T-helper 1 cell treated with Interleukin-12 subunit alpha and Interleukin-12 subunit beta and Interleukin-4 antibody, amounts not matched to agents 30 ng/mL and 1 ng/mL, for 36 hours (primary cell): ENCODE measurements at regions not wholly inside any gene's neighbourhood (a gene's known extent, or its start where the extent isn't known, plus 50 kb on each side); places are given as distances from the start of the nearest gene placed in this dataset.
"Not testable (repeated sequence)": the region's sequence is repeated elsewhere in the genome, so short reads cannot be mapped to it uniquely, and the experiment has no call there.

Experiments used
- intact Hi-C: fragments of 100-400 bp; cut with micrococcal nuclease; formaldehyde crosslinking; loops from one replicate; pipeline ENCODE4 v1.15.1; 2024

GRCh38 chr14:39614297-39614923 is 182.2 kb upstream of the FBXO33 start:
- intact Hi-C loops, result no loop called here

DNA sequence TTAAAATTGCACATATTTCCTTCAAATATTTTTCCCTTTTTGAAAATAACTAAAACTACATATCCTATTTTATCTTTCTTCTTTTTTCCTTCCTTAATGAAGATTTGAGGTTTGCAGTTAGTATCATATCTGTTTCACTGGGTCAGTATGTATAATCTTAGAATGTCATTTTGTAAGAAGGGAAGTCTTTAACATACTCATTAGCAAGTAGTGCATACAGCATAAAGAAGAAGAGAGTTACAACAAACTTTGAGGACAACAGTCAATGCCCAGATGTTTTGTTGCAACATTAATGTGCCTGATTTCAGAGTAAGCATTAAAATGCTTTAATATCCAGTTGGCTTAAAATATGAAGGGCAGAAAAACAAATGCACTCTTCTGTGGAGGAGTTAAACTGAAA is 176.9 kb upstream of the FBXO33 start:
- intact Hi-C loops, result no loop called here

GRCh38 chr14:39607978-39608377 is 175.7 kb upstream of the FBXO33 start:
- intact Hi-C loops, result no loop called here

DNA sequence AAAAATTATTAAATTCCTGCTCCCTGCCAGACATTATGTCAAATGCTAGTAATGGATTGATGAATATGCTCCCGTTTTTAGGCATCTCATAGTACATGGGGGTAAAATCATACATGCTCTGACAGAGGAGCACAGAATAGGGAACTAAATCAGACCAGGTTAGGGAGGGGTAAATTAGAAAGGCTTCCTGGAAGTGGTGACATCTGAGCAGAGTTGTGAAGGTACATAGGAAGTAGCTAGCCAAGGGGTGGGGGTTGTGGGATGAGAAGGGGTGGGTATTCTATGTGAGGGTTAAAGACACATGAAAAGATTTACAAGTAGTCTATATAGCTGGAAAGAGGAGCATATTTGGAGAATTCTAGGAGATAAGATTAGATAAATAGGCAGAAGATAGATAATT is 171.7 kb upstream of the FBXO33 start:
- intact Hi-C loops, result no loop called here

- intact Hi-C loops, result no loop called here
These were observed 161.1 kb upstream of the FBXO33 start for GRCh38 chr14:39593377-39593776.

GRCh38 chr14:39592116-39592789 is 160.0 kb upstream of the FBXO33 start:
- intact Hi-C loops, result no loop called here

GRCh38 chr14:39589882-39590281 is 157.6 kb upstream of the FBXO33 start:
- intact Hi-C loops, result not testable (repeated sequence)

GRCh38 chr14:39582028-39582654 is 149.9 kb upstream of the FBXO33 start:
- intact Hi-C loops, result loop anchor here (5.0 kb wide), 1 partner anchor 1135 kb away; no protein-coding TSS in a partner anchor

DNA sequence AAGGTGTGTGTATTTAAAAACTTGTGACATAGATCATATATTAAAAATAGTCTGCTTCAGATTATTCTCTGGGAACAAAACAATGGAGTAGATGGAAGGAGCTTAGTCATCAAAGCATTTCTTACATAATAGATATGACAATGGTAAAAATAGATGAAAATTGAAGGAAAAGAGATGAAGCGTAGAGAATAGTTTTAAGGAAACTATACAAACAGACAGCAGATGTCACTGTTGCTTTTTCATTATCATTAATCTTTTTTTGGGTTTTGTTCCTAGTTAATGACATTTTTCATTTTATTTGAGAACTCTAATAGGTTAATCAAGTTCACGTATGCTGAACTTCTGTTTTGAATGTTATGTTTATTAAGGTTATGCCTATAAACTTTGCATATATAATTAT is 149.2 kb upstream of the FBXO33 start:
- intact Hi-C loops, result loop anchor here (5.0 kb wide), 1 partner anchor 1136 kb away; no protein-coding TSS in a partner anchor

DNA sequence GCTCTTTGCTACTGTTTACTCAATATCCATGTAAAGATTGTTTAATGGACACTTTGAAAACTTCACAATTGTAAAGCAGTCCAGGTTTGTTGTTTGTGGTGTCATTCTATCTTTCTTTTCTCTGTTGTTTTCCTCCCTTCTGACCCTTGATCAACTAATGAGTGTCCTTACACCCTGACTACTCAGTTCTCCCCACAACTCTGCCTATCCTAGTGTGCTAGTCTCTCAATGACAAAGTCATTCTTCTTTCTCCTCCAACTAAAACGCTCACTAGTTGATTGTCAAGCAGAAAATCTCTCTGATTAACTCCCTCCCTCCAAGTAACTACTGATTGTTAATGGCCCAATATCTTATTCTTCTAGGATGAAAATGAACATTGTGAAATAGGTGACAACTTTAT is 148.5 kb upstream of the FBXO33 start:
- intact Hi-C loops, result loop anchor here (5.0 kb wide), 1 partner anchor 1137 kb away; no protein-coding TSS in a partner anchor

GRCh38 chr14:39576736-39577135 is 144.5 kb upstream of the FBXO33 start:
- intact Hi-C loops, result no loop called here

DNA sequence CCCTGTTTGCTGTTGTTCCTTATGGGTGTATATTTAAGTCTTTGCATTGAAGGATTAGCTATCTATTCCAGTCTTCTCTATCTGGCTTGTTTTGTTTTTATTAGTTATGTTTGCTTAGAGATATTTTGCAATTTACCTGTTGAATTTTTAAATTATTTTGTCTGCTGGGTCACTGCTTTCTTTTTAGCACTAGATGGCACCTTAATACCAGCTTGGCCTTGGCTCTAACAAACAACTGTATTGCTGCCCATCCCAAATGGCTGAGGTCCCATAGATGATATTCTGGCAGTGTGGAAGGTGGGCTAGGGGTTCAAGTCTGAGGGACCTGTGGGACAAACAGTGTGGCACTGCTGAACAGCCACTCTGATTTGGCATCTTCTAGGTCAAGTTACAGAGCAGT is 144.0 kb upstream of the FBXO33 start:
- intact Hi-C loops, result no loop called here

DNA sequence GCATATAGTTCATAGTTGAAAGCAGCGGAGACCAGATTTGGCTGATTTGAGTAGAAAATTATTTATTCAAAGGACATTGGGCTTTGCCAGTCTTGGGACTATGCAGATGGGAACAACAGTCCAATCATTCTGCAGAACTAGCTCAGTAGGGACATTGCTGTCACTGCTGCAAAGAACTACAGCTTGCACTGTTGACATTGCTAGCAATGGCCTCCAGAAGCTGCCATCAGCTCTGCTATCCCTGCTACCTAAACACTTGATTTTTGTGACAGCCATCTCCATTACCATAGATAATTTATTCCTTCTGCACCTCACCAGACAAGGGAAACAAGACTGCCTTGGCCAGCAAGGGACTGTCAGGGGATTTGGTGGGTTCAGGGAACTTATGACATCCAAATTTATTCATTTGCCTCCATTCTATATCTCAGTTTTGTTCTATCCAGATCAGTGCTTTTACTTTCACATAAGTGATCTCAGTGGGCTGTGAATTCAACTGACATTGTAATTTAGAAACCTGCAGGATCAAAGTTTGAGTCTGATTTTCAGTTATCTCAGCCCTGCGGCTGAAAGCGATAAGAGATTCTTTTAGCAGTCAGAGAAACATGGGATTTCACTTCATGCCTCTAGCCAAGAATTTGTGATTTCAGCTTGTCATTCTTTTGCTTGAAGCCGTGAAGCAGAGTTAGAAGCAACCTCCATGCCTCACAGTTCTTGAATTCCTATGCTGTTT is 136.7 kb upstream of the FBXO33 start:
- intact Hi-C loops, result no loop called here

- intact Hi-C loops, result no loop called here
These were observed 134.6 kb upstream of the FBXO33 start for GRCh38 chr14:39566795-39567194.

- intact Hi-C loops, result no loop called here
These were observed 131.1 kb upstream of the FBXO33 start for GRCh38 chr14:39563361-39563760.

- intact Hi-C loops, result no loop called here
These were observed 129.9 kb upstream of the FBXO33 start for GRCh38 chr14:39562175-39562574.

DNA sequence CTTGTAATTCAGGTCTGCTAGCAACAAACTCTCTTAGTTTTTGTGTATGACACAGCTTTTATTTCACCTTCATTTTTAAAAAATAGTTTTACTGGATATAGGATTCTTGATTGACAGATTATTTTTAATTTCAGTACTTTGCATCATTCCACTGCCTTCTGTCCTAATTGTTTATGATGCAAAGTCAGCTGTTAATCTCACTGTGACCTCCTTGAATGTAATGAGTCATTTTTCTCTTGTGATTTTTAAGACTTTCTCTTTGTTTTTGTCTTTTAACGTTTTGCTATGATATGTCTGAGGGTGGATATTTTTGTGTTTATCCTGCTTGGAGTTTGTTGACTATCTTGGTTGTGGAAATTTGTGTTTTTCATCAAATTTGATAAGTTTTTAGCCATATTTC is 126.3 kb upstream of the FBXO33 start:
- intact Hi-C loops, result no loop called here

DNA sequence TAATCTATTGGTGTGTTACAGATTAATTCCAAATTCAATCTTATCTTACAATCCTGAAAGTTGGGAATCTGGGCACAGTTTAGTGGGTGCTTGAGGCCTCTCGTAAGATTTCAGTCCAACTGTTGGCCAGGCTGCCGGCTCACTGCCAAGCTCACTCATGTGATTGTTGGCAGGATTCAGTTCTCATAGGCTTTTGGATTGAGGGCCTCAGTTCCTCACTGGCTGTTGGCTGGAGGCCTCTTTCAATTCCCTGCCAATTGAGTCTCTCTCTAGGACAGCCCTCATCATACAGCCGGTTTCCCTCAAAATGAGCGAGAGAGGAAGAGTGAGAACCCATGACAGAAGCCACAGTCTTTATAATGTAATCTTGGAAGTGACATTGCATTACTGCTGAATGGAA is 123.5 kb upstream of the FBXO33 start:
- intact Hi-C loops, result no loop called here

- intact Hi-C loops, result no loop called here
These were observed 122.3 kb upstream of the FBXO33 start for GRCh38 chr14:39554576-39554975.

- intact Hi-C loops, result no loop called here
These were observed 116.1 kb upstream of the FBXO33 start for GRCh38 chr14:39548358-39548757.

GRCh38 chr14:39547845-39548244 is 115.6 kb upstream of the FBXO33 start:
- intact Hi-C loops, result no loop called here

GRCh38 chr14:39505812-39506211 is 73.6 kb upstream of the FBXO33 start:
- intact Hi-C loops, result no loop called here
